Adrenal gland (tissue), 5 donors: ENCODE measurements at regions not wholly inside any gene's neighbourhood (a gene's known extent, or its start where the extent isn't known, plus 50 kb on each side); places are given as distances from the start of the nearest gene placed in this dataset.

Experiments used
- POLR2A ChIP-seq, 2 donors: fragments of 450-650 bp; IDR thresholded peaks; one replicate each; pipeline ENCODE4 v1.6.1; 2017; ENCODE audit warnings: antibody characterized with exemption in 2 of 2, mild to moderate bottlenecking in 2 of 2, moderate library complexity in 1 of 2
- TF ChIP-seq, protein P1 (sequence below), 6 experiments: fragments of 450-650 bp in 4 of 6; fragments of 200-600 bp in 2 of 6; sonication (generic) in 1 of 6; IDR thresholded peaks; 1 replicate in 5 of 6; 2 replicates in 1 of 6; pipeline versions ENCODE4 v1.5.1 to v1.8.0; 2016 to 2021; ENCODE audit warnings: antibody characterized with exemption in 6 of 6, mild to moderate bottlenecking in 2 of 6, moderate library complexity in 1 of 6
- donor health status: DM: no; HTN: no; CAD: no.

DNA sequence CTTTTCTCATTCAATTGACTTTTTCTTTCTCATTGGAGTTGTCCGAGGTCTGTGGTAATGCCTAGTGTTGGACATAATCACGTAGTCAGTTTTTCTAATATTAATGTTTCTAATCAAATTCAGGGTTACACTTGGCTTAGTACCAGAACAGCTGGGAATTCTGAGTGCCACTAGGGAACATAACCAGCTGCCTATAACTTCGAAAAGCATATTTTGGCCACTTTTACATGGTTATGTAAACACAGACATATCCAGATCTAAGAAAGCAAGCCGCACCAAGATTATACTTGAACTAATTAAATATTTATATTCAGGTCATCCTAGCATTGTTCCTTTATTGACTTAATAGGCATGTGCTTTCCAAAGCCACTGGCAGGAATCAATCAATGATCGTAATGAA is 91.1 kb upstream of the ARHGAP28 start:
- TF ChIP-seq, protein P1, sequence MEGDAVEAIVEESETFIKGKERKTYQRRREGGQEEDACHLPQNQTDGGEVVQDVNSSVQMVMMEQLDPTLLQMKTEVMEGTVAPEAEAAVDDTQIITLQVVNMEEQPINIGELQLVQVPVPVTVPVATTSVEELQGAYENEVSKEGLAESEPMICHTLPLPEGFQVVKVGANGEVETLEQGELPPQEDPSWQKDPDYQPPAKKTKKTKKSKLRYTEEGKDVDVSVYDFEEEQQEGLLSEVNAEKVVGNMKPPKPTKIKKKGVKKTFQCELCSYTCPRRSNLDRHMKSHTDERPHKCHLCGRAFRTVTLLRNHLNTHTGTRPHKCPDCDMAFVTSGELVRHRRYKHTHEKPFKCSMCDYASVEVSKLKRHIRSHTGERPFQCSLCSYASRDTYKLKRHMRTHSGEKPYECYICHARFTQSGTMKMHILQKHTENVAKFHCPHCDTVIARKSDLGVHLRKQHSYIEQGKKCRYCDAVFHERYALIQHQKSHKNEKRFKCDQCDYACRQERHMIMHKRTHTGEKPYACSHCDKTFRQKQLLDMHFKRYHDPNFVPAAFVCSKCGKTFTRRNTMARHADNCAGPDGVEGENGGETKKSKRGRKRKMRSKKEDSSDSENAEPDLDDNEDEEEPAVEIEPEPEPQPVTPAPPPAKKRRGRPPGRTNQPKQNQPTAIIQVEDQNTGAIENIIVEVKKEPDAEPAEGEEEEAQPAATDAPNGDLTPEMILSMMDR (IDR thresholded peaks at IDR 0.05), result no peak
- TF ChIP-seq POLR2A (IDR thresholded peaks at IDR 0.05), result no peak
